D721Med (cell line): ENCODE measurements at regions not wholly inside any gene's neighbourhood (a gene's known extent, or its start where the extent isn't known, plus 50 kb on each side); places are given as distances from the start of the nearest gene placed in this dataset.

Experiments used
- DNase-seq: peaks from one replicate; pipeline ENCODE4 v3.0.0; 2011; ENCODE audit warnings: low spot score; ENCODE audit not compliant: insufficient read length
- FAIRE-seq: peaks from 2 replicates; lab custom pipeline; 2011; peaks lifted over from hg19 to GRCh38; lab: Jason Lieb, UNC
- TF ChIP-seq, protein P1 (sequence below): IDR thresholded peaks from 2 replicates; pipeline ENCODE4 v1.5.1; 2012; ENCODE audit warnings: mild to moderate bottlenecking, control low read depth; ENCODE audit not compliant: insufficient read depth; ENCODE audit errors: missing control alignments

DNA sequence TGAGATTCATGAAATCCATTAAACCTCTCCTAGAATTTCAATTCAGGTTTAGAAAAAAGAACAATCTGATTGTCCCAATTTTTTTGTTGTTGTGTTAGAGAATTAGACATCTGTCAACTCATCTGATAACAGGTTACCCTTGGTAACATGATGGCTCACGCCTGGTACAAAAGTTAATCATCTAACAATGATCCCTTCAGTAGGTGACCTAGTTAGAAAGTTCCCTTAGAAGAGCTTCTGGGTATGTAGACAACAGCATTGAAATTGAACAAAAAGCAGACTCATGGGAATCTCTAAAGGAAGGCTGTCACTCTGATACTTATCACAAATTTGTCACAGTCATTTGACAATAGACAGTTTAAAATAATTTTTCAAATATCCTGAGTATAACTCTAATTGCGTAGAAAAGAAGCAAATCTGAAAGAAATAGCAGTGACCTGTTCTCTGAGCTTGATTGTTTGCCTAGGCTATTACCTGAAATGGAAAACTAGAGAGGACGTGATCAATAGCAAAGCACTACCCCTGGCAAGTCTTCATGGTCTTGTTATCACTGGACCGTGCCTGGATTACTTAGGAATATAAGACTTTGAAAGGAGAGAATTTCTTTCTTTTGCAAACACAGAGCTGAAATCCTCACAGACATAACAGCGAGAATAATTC, 880.4 kb upstream of the AGA start:
- FAIRE-seq = no peak
- TF ChIP-seq, protein P1, sequence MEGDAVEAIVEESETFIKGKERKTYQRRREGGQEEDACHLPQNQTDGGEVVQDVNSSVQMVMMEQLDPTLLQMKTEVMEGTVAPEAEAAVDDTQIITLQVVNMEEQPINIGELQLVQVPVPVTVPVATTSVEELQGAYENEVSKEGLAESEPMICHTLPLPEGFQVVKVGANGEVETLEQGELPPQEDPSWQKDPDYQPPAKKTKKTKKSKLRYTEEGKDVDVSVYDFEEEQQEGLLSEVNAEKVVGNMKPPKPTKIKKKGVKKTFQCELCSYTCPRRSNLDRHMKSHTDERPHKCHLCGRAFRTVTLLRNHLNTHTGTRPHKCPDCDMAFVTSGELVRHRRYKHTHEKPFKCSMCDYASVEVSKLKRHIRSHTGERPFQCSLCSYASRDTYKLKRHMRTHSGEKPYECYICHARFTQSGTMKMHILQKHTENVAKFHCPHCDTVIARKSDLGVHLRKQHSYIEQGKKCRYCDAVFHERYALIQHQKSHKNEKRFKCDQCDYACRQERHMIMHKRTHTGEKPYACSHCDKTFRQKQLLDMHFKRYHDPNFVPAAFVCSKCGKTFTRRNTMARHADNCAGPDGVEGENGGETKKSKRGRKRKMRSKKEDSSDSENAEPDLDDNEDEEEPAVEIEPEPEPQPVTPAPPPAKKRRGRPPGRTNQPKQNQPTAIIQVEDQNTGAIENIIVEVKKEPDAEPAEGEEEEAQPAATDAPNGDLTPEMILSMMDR = no peak
- DNase-seq = no peak

DNA sequence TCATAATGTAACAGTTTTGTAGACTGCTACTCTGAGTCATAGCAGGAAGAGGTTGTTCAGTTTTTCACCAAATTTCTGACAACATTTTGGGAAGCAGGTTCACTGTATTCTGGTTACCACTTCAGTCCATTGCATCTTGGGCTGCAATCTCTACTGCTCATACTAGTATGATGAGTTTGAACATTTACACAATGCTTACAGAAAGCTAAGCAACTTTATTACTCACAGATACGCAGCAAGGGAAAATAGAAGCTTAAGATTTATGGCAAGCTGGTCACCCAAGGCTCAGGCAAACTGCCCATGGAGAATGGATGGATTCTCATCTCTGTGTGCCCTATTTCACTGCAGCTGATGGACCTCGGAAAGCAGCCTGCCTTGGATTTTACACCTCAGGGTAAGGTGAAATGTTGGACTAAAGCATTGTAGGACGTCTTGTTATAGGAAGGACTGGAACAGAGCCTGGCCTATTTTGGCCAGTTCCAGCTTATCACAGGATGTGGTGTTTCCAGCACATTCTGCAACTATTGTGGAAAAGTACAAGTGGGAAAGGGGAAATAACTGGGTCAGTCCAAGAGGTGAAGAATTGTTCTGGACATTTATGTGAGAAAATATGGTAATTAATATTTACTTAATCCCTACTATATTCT, 887.1 kb upstream of the AGA start:
- FAIRE-seq = no peak
- TF ChIP-seq, protein P1 = no peak
- DNase-seq = no peak

DNA sequence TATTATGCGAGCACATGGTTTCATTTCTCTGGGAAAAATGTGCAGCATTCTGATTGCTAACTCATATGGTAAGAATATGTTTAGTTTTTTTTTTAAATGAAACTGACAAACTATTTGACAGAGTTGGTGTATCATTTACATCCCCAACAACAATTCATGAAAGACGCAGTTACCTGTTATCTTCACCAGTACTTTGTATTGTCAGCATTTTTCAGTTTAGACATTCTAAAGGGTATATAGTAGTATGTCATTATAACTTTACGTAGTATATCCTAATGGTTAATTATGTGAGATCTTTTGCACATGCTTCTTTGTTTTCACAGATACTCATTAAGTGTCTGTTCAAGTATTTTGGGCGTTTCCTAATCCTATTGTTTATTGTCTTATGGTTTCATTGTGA, 891.1 kb upstream of the AGA start:
- FAIRE-seq (peak; percentile 46), DNase-seq (no peak)
- TF ChIP-seq, protein P1 = no peak

DNA sequence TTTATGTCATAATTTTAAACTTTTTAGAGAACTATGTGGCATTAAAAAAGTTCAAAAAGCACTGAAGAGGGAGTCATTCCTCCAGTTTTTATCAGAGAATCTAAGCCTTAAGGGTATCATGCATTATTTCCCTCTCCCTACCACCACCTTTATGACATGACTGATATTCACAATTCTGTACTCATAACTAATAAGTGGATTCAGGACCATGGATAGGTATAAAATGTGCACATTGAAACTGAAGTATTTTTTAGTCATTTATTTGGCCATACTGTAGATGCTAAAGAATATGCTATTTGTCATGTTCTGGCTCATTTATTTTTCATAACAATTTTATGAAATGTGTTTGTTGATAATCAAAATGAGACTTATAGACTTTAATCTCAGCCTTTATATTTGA, 897.5 kb upstream of the AGA start:
- FAIRE-seq = no peak
- TF ChIP-seq, protein P1 = no peak
- DNase-seq = no peak

DNA sequence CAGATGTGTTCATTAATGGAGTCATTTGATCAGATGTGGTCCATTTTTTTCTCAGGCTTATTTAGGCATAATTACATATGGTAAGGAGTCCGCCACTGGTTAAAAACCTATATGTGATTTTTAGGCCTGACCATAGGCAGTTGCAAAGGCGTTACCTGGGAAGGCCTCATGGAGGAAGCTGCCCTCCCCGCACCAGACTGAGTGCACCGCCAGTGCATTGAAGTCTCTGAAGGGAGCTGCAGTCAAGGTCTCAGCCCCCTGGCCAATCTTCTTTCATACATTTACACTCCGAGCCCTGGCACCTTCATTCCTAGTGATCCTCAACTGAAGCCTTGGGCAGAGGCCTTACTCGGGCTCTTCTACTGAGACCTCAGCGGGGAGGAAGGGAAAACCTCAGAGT, 898.2 kb upstream of the AGA start:
- DNase-seq = no peak
- TF ChIP-seq, protein P1 = no peak
- no peak for FAIRE-seq

DNA sequence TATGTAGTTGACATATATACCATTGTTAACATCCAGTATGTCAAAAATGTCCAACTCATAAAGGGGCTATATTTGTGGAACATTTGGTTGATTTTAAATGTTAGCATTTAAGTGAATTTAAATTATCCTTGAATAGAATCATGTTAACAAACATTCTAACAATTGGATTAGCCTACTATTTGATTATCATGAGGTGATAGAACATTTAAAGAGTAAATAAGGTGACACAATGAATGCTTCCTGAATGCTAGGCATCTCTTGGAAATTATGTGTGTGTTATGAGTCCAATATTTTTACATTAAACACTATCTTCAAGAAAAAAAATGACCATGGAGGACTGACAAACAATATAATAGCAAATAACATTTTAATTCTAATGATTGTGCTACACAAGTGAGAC, 901.9 kb upstream of the AGA start:
- no peak for DNase-seq

More for the DNA sequence above, 901.9 kb upstream of the AGA start:
- TF ChIP-seq, protein P1 = no peak
- FAIRE-seq = no peak
